ENCODE measurements at regions not wholly inside any gene's neighbourhood (a gene's known extent, or its start where the extent isn't known, plus 50 kb on each side); places are given as distances from the start of the nearest gene placed in this dataset.

- no peak for TF ChIP-seq CTCF (conservative IDR thresholded peaks at IDR 0.05; ENCODE audit: low read length)
- no peak for TF ChIP-seq EZH2phosphoT487 (IDR thresholded peaks at IDR 0.05; ENCODE audit: borderline replicate concordance)
- Histone ChIP-seq H3F3A (ENCODE audit: low read depth) (no peaks in the 10 kb centered on the region), H3K9ac (ENCODE audit: low read depth, low read length, poor library complexity, severe bottlenecking) (no peak overlapping the region), H3K79me2 (ENCODE audit: insufficient read depth, low read length) (no peaks in the 10 kb centered on the region), H3K4me1 (ENCODE audit: insufficient read depth, low read length, poor library complexity, severe bottlenecking) (no peaks in the 10 kb centered on the region), H3K4me3 (ENCODE audit: low read length, poor library complexity, severe bottlenecking) (no peak overlapping the region), H3K27me3 (ENCODE audit: insufficient read depth, low read length, poor library complexity, severe bottlenecking) (no peaks in the 10 kb centered on the region), H3K4me2 (ENCODE audit: low read depth, low read length, poor library complexity, severe bottlenecking) (no peak overlapping the region), H3K36me3 (ENCODE audit: insufficient read depth, low read length) (no peaks in the 10 kb centered on the region), H3K9me3 (ENCODE audit: insufficient read depth, low read depth, low read length) (no peaks in the 10 kb centered on the region), H3K9me2 (replicated peaks; ENCODE audit: low read depth, low read length) (no peaks in the 10 kb centered on the region), H2AFZ (ENCODE audit: low read length) (no peak overlapping the region), H4K20me1 (ENCODE audit: insufficient read depth, low read length, poor library complexity, severe bottlenecking) (no peaks in the 10 kb centered on the region)
Measured at GRCh38 chr2:7593360-7593759, 676.1 kb downstream of the RNF144A start.

GRCh38 chr2:7594211-7594610, 677.0 kb downstream of the RNF144A start:
- no peaks in the 10 kb centered on the region for H3K9me2 ChIP-seq (replicated peaks; ENCODE audit: low read depth, low read length)
- no peak overlapping the region for H3K4me3 ChIP-seq (ENCODE audit: low read length, poor library complexity, severe bottlenecking)
- no peaks in the 10 kb centered on the region for H3K79me2 ChIP-seq (ENCODE audit: insufficient read depth, low read length)
- no peak overlapping the region for H2AFZ ChIP-seq (ENCODE audit: low read length)
- H4K20me1 ChIP-seq (ENCODE audit: insufficient read depth, low read length, poor library complexity, severe bottlenecking), result no peaks in the 10 kb centered on the region
- no peaks in the 10 kb centered on the region for H3K9me3 ChIP-seq (ENCODE audit: insufficient read depth, low read depth, low read length)
- no peak overlapping the region for H3K9ac ChIP-seq (ENCODE audit: low read depth, low read length, poor library complexity, severe bottlenecking)
- no peaks in the 10 kb centered on the region for H3K4me1 ChIP-seq (ENCODE audit: insufficient read depth, low read length, poor library complexity, severe bottlenecking)
- no peaks in the 10 kb centered on the region for H3K27me3 ChIP-seq (ENCODE audit: insufficient read depth, low read length, poor library complexity, severe bottlenecking)
- H3F3A ChIP-seq (ENCODE audit: low read depth), result no peaks in the 10 kb centered on the region
- no peaks in the 10 kb centered on the region for H3K36me3 ChIP-seq (ENCODE audit: insufficient read depth, low read length)
- no peak for TF ChIP-seq EZH2phosphoT487 (IDR thresholded peaks at IDR 0.05; ENCODE audit: borderline replicate concordance)
- no peak for TF ChIP-seq CTCF (conservative IDR thresholded peaks at IDR 0.05; ENCODE audit: low read length)
- H3K4me2 ChIP-seq (ENCODE audit: low read depth, low read length, poor library complexity, severe bottlenecking), result no peak overlapping the region

GRCh38 chr2:7595206-7595605, 678.0 kb downstream of the RNF144A start:
- no peaks in the 10 kb centered on the region for H3K36me3 ChIP-seq (ENCODE audit: insufficient read depth, low read length)
- no peaks in the 10 kb centered on the region for H3K9me3 ChIP-seq (ENCODE audit: insufficient read depth, low read depth, low read length)
- H3F3A ChIP-seq (ENCODE audit: low read depth), result no peaks in the 10 kb centered on the region
- no peak for TF ChIP-seq CTCF (conservative IDR thresholded peaks at IDR 0.05; ENCODE audit: low read length)
- no peak for TF ChIP-seq EZH2phosphoT487 (IDR thresholded peaks at IDR 0.05; ENCODE audit: borderline replicate concordance)
- no peak overlapping the region for H3K9ac ChIP-seq (ENCODE audit: low read depth, low read length, poor library complexity, severe bottlenecking)
- no peaks in the 10 kb centered on the region for H3K9me2 ChIP-seq (replicated peaks; ENCODE audit: low read depth, low read length)
- H2AFZ ChIP-seq (ENCODE audit: low read length), result no peak overlapping the region
- H3K27me3 ChIP-seq (ENCODE audit: insufficient read depth, low read length, poor library complexity, severe bottlenecking), result no peaks in the 10 kb centered on the region
- no peaks in the 10 kb centered on the region for H3K4me1 ChIP-seq (ENCODE audit: insufficient read depth, low read length, poor library complexity, severe bottlenecking)
- H3K4me3 ChIP-seq (ENCODE audit: low read length, poor library complexity, severe bottlenecking), result no peak overlapping the region
- H3K79me2 ChIP-seq (ENCODE audit: insufficient read depth, low read length), result no peaks in the 10 kb centered on the region
- H4K20me1 ChIP-seq (ENCODE audit: insufficient read depth, low read length, poor library complexity, severe bottlenecking), result no peaks in the 10 kb centered on the region
- H3K4me2 ChIP-seq (ENCODE audit: low read depth, low read length, poor library complexity, severe bottlenecking), result no peak overlapping the region

Measured in Loucy (cell line).